ENCODE measurements at regions not wholly inside any gene's neighbourhood (a gene's known extent, or its start where the extent isn't known, plus 50 kb on each side); places are given as distances from the start of the nearest gene placed in this dataset.

- CTCF ChIA-PET: interaction anchor here (0.6 to 1.0 kb wide), 5 partner anchors 9 to 629 kb away, joined by 3 read pairs; no protein-coding TSS in a partner anchor
- TF ChIP-seq ELK4 (IDR thresholded peaks at IDR 0.05; ENCODE audit: borderline replicate concordance, low read depth, low read length): no peak
- no peak for TF ChIP-seq ZNF518A (tag by site-specific recombination; conservative IDR thresholded peaks at IDR 0.05; ENCODE audit: low read depth)
- TF ChIP-seq ZNF157 (tag by site-specific recombination; IDR thresholded peaks at IDR 0.05): no peak
- no peak for TF ChIP-seq ZFHX2 (tag by site-specific recombination; conservative IDR thresholded peaks at IDR 0.05)
- no peak for TF ChIP-seq ZNF202 (tag by site-specific recombination; IDR thresholded peaks at IDR 0.05; ENCODE audit: borderline replicate concordance)
- no peak for TF ChIP-seq ZNF239 (tag by site-specific recombination; IDR thresholded peaks at IDR 0.05)
- TF ChIP-seq ZNF221 (tag by site-specific recombination; IDR thresholded peaks at IDR 0.05; ENCODE audit: borderline replicate concordance): no peak
- TF ChIP-seq ZNF302 (tag by site-specific recombination; IDR thresholded peaks at IDR 0.05; ENCODE audit: low read depth): no peak
- no peak for TF ChIP-seq ZBTB7A (tag by site-specific recombination; IDR thresholded peaks at IDR 0.05; ENCODE audit: low read depth)
- TF ChIP-seq AEBP2 (tag by site-specific recombination; IDR thresholded peaks at IDR 0.05; ENCODE audit: borderline replicate concordance): no peak
These were observed 1146.2 kb upstream of the SPRY2 start for GRCh38 chr13:81487151-81487550.

GRCh38 chr13:81480634-81481033 is 1139.7 kb upstream of the SPRY2 start:
- ChIA-PET POLR2A (interaction anchor here (0.6 kb wide), 1 partner anchor 1103 kb away, joined by 3 read pairs; no protein-coding TSS in a partner anchor), CTCF (interaction anchor here (0.5 kb wide), 1 partner anchor 595 kb away, joined by 5 read pairs; no protein-coding TSS in a partner anchor)
- no peaks in the 10 kb centered on the region for H3K4me1 ChIP-seq (ENCODE audit: control insufficient read depth, insufficient read depth, low read length)
- H3K9me3 ChIP-seq (ENCODE audit: control insufficient read depth, insufficient read depth, low read depth, low read length): no peaks in the 10 kb centered on the region
- no peaks in the 10 kb centered on the region for H3K36me3 ChIP-seq (ENCODE audit: control insufficient read depth in 2 of 2, insufficient read depth in 1 of 2, low read length in 2 of 2)
- TF ChIP-seq HIC1 (tag by site-specific recombination; IDR thresholded peaks at IDR 0.05) (no peak), ZEB2 (tag by site-specific recombination; IDR thresholded peaks at IDR 0.05) (no peak), ZNF280D (tag by site-specific recombination; IDR thresholded peaks at IDR 0.05) (no peak), ZSCAN18 (tag by site-specific recombination; IDR thresholded peaks at IDR 0.05) (no peak), ZNF530 (tag by site-specific recombination; IDR thresholded peaks at IDR 0.05; ENCODE audit: low read depth) (no peak), ZIC2 (tag by site-specific recombination; IDR thresholded peaks at IDR 0.05) (no peak), ZNF133 (tag by site-specific recombination; IDR thresholded peaks at IDR 0.05) (no peak), ZNF24 (tag by site-specific recombination; IDR thresholded peaks at IDR 0.05) (no peak), ZNF488 (tag by site-specific recombination; IDR thresholded peaks at IDR 0.05) (no peak)
- H3K4me3 ChIP-seq (ENCODE audit: low read depth, low read length): no peak overlapping the region
- H3K27ac ChIP-seq (ENCODE audit: extremely low read depth, low read depth, low read length): no peak overlapping the region

More at GRCh38 chr13:81487151-81487550, 1146.2 kb upstream of the SPRY2 start:
- H3K36me3 ChIP-seq (ENCODE audit: control insufficient read depth in 2 of 2, insufficient read depth in 1 of 2, low read length in 2 of 2): no peaks in the 10 kb centered on the region
- H3K4me3 ChIP-seq (ENCODE audit: low read depth, low read length): no peak overlapping the region
- no peaks in the 10 kb centered on the region for H3K9me3 ChIP-seq (ENCODE audit: control insufficient read depth, insufficient read depth, low read depth, low read length)
- H3K27ac ChIP-seq (ENCODE audit: extremely low read depth, low read depth, low read length): no peak overlapping the region
- no peaks in the 10 kb centered on the region for H3K4me1 ChIP-seq (ENCODE audit: control insufficient read depth, insufficient read depth, low read length)
- POLR2A ChIA-PET: no interaction called here
